GM18868 (cell line): ENCODE measurements at regions not wholly inside any gene's neighbourhood (a gene's known extent, or its start where the extent isn't known, plus 50 kb on each side); places are given as distances from the start of the nearest gene placed in this dataset.

Experiments used
- ATAC-seq: cut with Tn5 transposase; IDR thresholded peaks from one replicate; pipeline ENCODE4 v1.9.1; 2021; ENCODE audit warnings: mild to moderate bottlenecking, moderate library complexity; ENCODE audit not compliant: unreplicated experiment

GRCh38 chr22:48836673-48837340 lies 990.9 kb downstream of the BRD1 start:
- no peak for ATAC-seq

- no peak for ATAC-seq
These were observed 991.6 kb downstream of the BRD1 start for GRCh38 chr22:48835857-48836672.

- ATAC-seq, result no peak
These were observed 992.3 kb downstream of the BRD1 start for GRCh38 chr22:48835364-48835763.

GRCh38 chr22:48834404-48834803 lies 993.3 kb downstream of the BRD1 start:
- ATAC-seq, result no peak

GRCh38 chr22:48832592-48832991 lies 995.1 kb downstream of the BRD1 start:
- ATAC-seq, result no peak

- no peak for ATAC-seq
These were observed 997.8 kb downstream of the BRD1 start for GRCh38 chr22:48829908-48830307.

DNA sequence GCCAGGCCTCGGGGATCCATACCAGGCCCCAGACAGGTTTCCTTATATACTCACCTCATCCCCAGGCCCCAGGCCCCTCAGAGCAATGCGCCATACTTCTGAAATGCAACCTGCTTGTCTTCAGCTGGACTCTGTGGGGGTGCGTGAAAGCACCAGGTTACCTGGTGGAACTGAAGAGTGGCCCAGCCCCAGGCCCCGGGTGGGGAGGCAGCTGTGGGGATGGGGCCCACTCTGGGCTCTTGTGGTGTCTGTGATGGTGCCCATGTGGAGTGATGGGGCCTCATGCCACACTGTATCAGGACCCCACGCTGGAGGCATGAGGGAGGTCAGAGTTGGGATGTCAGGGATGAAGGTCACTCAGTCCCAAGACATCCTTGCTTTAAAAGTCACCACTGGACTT lies 999.0 kb downstream of the BRD1 start:
- ATAC-seq, result no peak

DNA sequence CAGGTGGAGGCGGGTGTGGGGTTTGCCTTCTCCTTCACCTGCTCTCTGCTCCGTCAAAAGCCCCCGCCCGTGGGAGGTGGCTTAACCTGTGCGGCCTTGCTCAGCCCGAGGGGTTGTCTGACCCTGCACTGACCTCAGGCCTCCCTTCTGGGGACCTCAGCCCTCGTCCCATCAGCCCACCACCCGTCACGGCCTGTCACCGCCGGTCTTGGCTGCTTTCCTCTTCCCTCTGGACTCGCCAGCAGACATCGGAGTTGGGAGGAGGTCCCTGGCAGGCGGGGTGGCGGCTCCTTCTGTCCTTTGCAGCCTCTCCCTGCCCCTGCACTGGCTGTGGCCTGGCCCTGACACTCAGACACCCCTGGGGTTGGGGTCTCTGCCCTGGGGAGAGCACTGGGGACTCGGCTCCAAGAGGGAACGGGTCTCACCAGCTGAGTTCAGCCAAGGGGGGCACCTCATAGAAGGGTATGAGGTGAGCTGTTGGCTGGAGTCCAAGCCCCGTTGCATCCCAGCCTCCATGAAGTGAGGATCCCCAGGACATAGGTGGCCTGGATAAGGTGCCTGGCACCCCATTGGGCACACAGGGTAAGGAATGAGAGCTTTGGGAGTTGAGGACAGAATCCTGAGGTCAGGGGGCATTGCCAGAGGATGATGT lies 999.6 kb downstream of the BRD1 start:
- ATAC-seq, result no peak

DNA sequence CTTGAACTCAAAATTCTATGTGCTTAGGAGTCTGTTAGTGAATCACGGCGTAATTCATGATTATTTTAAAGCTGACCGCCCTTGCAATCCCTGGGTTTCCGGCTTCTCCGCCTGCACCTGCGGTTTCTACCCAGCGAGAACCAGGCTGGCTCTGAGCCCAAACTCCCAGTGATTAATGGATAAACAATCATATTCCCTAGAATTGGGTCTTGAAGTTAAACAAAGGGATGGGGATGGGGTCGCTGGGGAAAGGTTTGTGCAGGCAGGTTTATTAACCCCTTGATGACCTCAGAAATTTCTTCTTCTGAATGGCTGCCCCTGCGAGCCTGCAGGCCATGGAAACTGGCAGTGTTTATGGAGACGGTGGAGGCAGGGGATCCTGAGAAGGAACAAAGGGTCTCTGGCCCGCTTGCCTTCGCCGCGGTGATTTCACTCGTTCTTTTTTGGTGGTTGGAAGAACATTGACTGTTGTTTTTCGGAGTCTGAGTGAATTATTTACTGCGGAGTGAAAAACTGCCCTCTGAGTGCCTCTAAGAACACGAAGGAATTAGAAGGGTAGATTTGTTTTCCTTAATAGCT lies 1000.3 kb downstream of the BRD1 start:
- ATAC-seq, result no peak

DNA sequence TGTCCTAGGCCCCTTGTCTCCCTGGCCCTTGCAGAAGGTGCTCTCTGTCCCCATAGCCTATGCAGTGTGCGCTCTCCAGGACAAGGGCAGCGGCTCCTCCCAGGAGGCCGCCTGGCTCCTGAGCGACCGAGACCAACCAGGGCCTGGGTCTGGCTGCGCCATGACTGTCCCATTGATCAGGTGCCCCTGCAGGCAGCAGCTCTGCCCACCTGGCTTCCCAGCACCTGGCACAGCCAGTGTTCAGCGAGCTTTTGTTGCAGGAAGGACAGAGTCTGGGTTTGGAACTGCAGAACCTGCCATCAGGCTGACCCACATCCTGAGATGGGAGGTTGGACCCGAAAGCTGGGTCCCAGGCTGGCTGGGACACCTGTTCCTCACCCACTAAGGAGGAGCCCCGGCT lies 1001.1 kb downstream of the BRD1 start:
- ATAC-seq, result no peak

DNA sequence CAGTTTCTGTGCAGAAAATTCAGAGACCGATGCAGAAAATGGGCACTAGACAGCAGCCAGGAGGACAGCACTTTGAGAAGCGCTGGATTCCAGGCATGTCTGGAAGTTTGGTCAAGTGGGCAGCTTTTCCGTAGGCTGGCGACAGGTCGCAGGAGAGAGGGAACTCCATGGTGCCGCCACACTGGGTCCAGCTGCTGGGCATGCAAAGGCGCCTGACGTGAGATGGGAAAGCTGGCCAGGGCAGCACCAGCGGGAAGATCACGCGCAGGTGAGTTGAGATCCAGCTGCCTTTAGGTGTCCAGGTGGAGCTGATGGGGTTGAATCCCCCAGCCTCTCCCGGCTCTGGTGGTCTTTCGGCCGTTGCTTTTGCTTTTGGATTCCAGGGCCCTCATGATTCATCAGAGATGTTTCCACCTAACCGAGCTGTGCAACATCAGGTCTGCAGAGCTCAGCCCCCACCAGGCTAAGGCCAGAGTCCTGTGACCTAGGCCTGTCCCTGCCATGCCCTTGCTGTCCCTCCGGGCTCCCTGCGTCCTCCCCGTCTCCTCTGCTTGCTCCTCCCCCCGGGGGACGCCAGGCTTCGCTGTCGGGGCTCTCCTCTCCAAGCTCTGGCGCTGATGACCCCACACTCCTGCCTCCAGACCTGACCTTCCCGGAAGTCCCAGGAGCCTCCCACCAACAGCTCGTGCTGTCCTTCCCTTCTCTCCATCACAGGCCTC lies 1001.7 kb downstream of the BRD1 start:
- ATAC-seq, result no peak

- ATAC-seq, result no peak
These were observed 1002.7 kb downstream of the BRD1 start for GRCh38 chr22:48824712-48825651.

DNA sequence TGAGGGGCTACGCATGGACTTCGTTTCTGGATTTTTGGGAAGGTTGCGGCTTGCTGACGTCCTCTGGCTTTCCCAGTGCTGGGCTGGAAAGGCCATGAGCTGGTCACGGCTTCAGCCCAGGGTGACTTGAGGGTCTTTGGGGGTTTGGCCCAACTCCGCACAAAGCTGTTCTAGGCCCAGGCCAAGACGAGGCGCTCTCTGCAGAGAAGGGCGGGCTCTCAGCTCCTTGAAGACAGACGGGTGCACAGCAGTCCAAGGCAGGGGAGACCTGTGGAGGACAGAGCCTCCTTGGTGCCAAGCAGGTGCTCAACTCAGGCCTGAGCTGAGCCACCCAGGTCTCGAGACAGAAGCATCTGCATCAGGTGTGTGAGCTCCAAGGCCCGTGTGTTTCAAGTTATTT lies 1003.7 kb downstream of the BRD1 start:
- ATAC-seq, result no peak

DNA sequence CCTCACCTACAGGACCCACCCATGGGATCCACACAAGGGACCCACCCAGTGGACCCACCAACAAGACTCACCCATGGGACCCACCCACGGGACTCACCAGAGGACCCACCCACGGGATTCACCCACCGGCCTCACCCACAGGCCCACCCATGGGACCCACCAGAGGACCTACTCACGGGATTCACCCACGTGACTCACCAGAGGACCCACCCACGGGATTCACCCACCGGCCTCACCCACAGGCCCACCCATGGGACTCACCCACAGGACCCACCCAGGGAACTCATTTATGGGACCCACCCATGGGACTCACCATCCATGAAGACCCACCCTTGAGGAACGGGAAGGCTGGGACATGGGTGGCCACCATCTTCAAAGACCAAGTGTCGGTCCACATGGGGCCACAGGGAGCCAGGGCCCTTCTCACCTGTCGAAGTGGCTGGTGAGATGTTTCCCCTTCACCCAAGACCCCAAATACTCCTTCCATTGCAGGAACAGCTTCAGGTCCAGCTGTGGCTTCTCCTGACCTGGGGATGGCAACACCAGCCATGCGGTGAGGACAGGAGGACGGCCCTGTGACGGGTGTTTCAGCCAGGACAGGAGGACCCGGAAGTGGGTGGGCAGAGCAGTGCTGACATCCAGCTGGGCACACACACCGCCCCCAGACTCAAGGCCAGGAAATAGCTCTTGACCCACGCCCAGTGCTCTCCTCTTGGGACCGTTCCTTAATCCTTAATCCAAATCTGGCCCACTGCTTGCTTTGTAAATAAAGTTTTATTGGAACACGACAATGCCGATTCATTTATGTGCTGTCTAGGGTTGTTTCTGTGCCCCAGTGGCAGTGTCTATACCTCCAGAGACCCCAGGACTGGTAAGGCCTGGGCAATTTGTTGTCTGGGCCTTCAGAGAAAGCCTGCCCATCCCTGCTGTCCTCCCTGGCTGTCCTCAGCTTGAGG lies 1005.1 kb downstream of the BRD1 start:
- no peak for ATAC-seq

DNA sequence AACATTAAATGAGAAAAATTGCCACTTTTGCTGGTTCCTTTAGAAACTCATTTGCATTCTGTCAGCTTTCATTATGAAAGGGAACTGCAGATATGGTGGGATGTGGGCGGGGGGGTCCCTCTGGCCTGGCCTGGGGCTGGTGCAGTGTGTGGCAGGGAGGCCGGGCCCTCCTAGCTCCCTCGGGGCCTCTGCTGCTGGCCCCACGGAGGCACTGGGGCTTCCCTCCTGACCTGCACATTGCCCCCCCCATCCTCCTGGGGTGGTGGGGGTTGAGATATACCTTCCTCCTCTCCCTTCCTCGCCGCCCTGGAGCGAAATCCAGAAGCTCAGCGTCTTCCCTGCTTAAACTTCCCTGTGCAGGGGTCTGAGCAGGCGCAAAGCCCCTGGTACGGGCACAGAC lies 1005.9 kb downstream of the BRD1 start:
- ATAC-seq, result no peak

DNA sequence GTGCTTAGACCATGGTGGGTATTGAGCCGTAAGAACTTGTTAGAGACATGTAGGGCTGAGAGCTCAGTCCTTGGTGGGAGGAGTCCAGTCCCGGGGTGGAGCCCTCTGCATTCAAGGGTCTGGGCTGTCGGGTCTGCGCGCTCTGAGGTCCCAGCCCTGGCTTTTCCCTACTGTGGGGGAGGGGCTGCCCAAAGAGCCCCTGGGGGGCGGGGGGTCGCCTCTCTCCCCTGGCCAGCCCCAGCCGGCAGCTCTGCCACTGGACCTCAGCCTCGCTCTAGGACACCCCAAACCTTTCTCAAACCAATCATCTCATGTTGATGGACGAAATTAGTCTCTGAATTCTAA lies 1006.4 kb downstream of the BRD1 start:
- no peak for ATAC-seq

GRCh38 chr22:48820481-48821345 lies 1007.0 kb downstream of the BRD1 start:
- no peak for ATAC-seq

DNA sequence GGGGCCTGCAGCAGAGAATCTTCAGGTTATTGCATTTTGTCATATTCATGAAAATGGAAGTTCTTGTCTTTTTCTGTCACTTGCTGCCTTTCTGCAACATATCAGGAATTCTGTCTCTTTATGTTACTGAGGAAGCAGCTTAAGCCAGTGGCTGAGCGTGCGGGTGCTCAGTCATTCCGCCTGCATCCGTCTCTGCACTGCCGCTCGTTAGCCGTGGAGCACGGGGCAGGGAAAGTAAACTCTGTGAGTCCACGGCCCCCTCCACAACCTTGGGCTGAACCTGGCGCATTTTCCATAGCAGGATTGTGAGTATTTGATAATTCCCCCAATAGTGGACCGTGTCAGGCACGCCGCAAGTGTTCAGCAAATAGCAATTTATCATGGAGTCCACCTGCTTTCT lies 1007.7 kb downstream of the BRD1 start:
- ATAC-seq, result no peak
